AML-193 (cell line): ENCODE measurements at regions not wholly inside any gene's neighbourhood (a gene's known extent, or its start where the extent isn't known, plus 50 kb on each side); places are given as distances from the start of the nearest gene placed in this dataset.

Source experiments
- DNase-seq, 2 experiments: peaks; one replicate each; lab custom pipeline; 2025; lab: John Stamatoyannopoulos, UW

GRCh38 chr22:47446821-47447810 lies 684.7 kb downstream of the TBC1D22A start:
- no peak for DNase-seq

GRCh38 chr22:47446331-47446730 lies 683.9 kb downstream of the TBC1D22A start:
- DNase-seq = no peak

GRCh38 chr22:47445716-47446290 lies 683.4 kb downstream of the TBC1D22A start:
- no peak for DNase-seq

- no peak for DNase-seq
These were observed 682.8 kb downstream of the TBC1D22A start for GRCh38 chr22:47445212-47445611.

- no peak for DNase-seq
These were observed 682.3 kb downstream of the TBC1D22A start for GRCh38 chr22:47444746-47445065.

- no peak for DNase-seq
These were observed 681.6 kb downstream of the TBC1D22A start for GRCh38 chr22:47443836-47444745.

GRCh38 chr22:47442821-47443220 lies 680.4 kb downstream of the TBC1D22A start:
- no peak for DNase-seq

GRCh38 chr22:47439643-47440265 lies 677.3 kb downstream of the TBC1D22A start:
- DNase-seq = no peak

GRCh38 chr22:47437636-47438035 lies 675.2 kb downstream of the TBC1D22A start:
- DNase-seq = no peak

- DNase-seq = no peak
These were observed 674.7 kb downstream of the TBC1D22A start for GRCh38 chr22:47437110-47437509.

GRCh38 chr22:47435826-47436225 lies 673.4 kb downstream of the TBC1D22A start:
- no peak for DNase-seq

GRCh38 chr22:47435204-47435487 lies 672.7 kb downstream of the TBC1D22A start:
- no peak for DNase-seq

GRCh38 chr22:47434336-47435203 lies 672.1 kb downstream of the TBC1D22A start:
- DNase-seq = no peak

- DNase-seq = no peak
These were observed 671.2 kb downstream of the TBC1D22A start for GRCh38 chr22:47433627-47434026.

- no peak for DNase-seq
These were observed 670.2 kb downstream of the TBC1D22A start for GRCh38 chr22:47432683-47433082.

- DNase-seq = no peak
These were observed 661.7 kb downstream of the TBC1D22A start for GRCh38 chr22:47423861-47424820.

- no peak for DNase-seq
These were observed 660.8 kb downstream of the TBC1D22A start for GRCh38 chr22:47423266-47423665.

GRCh38 chr22:47422736-47423135 lies 660.3 kb downstream of the TBC1D22A start:
- no peak for DNase-seq

- DNase-seq = no peak
These were observed 659.4 kb downstream of the TBC1D22A start for GRCh38 chr22:47421846-47422245.

GRCh38 chr22:47420211-47420610 lies 657.8 kb downstream of the TBC1D22A start:
- no peak for DNase-seq
